ENCODE measurements at regions not wholly inside any gene's neighbourhood (a gene's known extent, or its start where the extent isn't known, plus 50 kb on each side); places are given as distances from the start of the nearest gene placed in this dataset.

- TF ChIP-seq TAF1 (IDR thresholded peaks at IDR 0.05; ENCODE audit: low read depth) (no peak), MAX (IDR thresholded peaks at IDR 0.05) (no peak), USF1 (IDR thresholded peaks at IDR 0.05) (no peak), RAD21 (IDR thresholded peaks at IDR 0.05; ENCODE audit: low read depth) (no peak), ZBTB7A (IDR thresholded peaks at IDR 0.05; ENCODE audit: low read depth) (no peak), CEBPB (IDR thresholded peaks at IDR 0.05) (no peak), TEAD4 (IDR thresholded peaks at IDR 0.05) (no peak), EP300 (IDR thresholded peaks at IDR 0.05; ENCODE audit: borderline replicate concordance) (no peak), CREB1 (IDR thresholded peaks at IDR 0.05; ENCODE audit: low read depth) (no peak), NFIC (IDR thresholded peaks at IDR 0.05) (no peak), YY1 (IDR thresholded peaks at IDR 0.05; ENCODE audit: low read depth) (no peak)
Observed at GRCh38 chr16:63323722-63324705, 1287.8 kb upstream of the CDH8 start.

GRCh38 chr16:63323055-63323454 is 1286.8 kb upstream of the CDH8 start:
- TF ChIP-seq USF1 (IDR thresholded peaks at IDR 0.05) (no peak), ZBTB7A (IDR thresholded peaks at IDR 0.05; ENCODE audit: low read depth) (no peak), FOXM1 (IDR thresholded peaks at IDR 0.05; ENCODE audit: borderline replicate concordance, low read depth) (no peak), EGR1 (IDR thresholded peaks at IDR 0.05) (no peak), TAF1 (IDR thresholded peaks at IDR 0.05; ENCODE audit: low read depth) (no peak), TCF12 (IDR thresholded peaks at IDR 0.05; ENCODE audit: low read depth) (no peak)

GRCh38 chr16:63315229-63315628 is 1279.0 kb upstream of the CDH8 start:
- TF ChIP-seq MAX (IDR thresholded peaks at IDR 0.05) (no peak), EP300 (IDR thresholded peaks at IDR 0.05; ENCODE audit: borderline replicate concordance) (no peak), TCF12 (IDR thresholded peaks at IDR 0.05; ENCODE audit: low read depth) (no peak), CREB1 (IDR thresholded peaks at IDR 0.05; ENCODE audit: low read depth) (no peak), YY1 (IDR thresholded peaks at IDR 0.05; ENCODE audit: low read depth) (no peak)

GRCh38 chr16:63312346-63312745 is 1276.1 kb upstream of the CDH8 start:
- TF ChIP-seq YY1 (IDR thresholded peaks at IDR 0.05; ENCODE audit: low read depth) (no peak), EP300 (IDR thresholded peaks at IDR 0.05; ENCODE audit: borderline replicate concordance) (no peak), TEAD4 (IDR thresholded peaks at IDR 0.05) (no peak), EGR1 (IDR thresholded peaks at IDR 0.05) (no peak), CREB1 (IDR thresholded peaks at IDR 0.05; ENCODE audit: low read depth) (no peak), USF1 (IDR thresholded peaks at IDR 0.05) (no peak), CEBPB (IDR thresholded peaks at IDR 0.05) (no peak), NFIC (IDR thresholded peaks at IDR 0.05) (no peak), ZBTB7A (IDR thresholded peaks at IDR 0.05; ENCODE audit: low read depth) (no peak), RAD21 (IDR thresholded peaks at IDR 0.05; ENCODE audit: low read depth) (no peak), TCF12 (IDR thresholded peaks at IDR 0.05; ENCODE audit: low read depth) (no peak), TAF1 (IDR thresholded peaks at IDR 0.05; ENCODE audit: low read depth) (no peak), MAX (IDR thresholded peaks at IDR 0.05) (no peak), REST (IDR thresholded peaks at IDR 0.05; ENCODE audit: low read depth) (no peak), FOXM1 (IDR thresholded peaks at IDR 0.05; ENCODE audit: borderline replicate concordance, low read depth) (no peak)

- TF ChIP-seq EP300 (IDR thresholded peaks at IDR 0.05; ENCODE audit: borderline replicate concordance): no peak
- no peak for TF ChIP-seq YY1 (IDR thresholded peaks at IDR 0.05; ENCODE audit: low read depth)
- TF ChIP-seq TCF12 (IDR thresholded peaks at IDR 0.05; ENCODE audit: low read depth): no peak
- TF ChIP-seq TAF1 (IDR thresholded peaks at IDR 0.05; ENCODE audit: low read depth): no peak
Observed at GRCh38 chr16:63311313-63311712, 1275.1 kb upstream of the CDH8 start.

- TF ChIP-seq TAF1 (IDR thresholded peaks at IDR 0.05; ENCODE audit: low read depth) (no peak), REST (IDR thresholded peaks at IDR 0.05; ENCODE audit: low read depth) (no peak), TCF12 (IDR thresholded peaks at IDR 0.05; ENCODE audit: low read depth) (no peak), FOXM1 (IDR thresholded peaks at IDR 0.05; ENCODE audit: borderline replicate concordance, low read depth) (no peak), MAX (IDR thresholded peaks at IDR 0.05) (no peak), RAD21 (IDR thresholded peaks at IDR 0.05; ENCODE audit: low read depth) (no peak), EP300 (IDR thresholded peaks at IDR 0.05; ENCODE audit: borderline replicate concordance) (no peak), CEBPB (IDR thresholded peaks at IDR 0.05) (no peak), USF1 (IDR thresholded peaks at IDR 0.05) (no peak)
Observed at GRCh38 chr16:63302811-63303210, 1266.6 kb upstream of the CDH8 start.
